ENCODE measurements at regions not wholly inside any gene's neighbourhood (a gene's known extent, or its start where the extent isn't known, plus 50 kb on each side); places are given as distances from the start of the nearest gene placed in this dataset.
"Not testable (repeated sequence)": the region's sequence is repeated elsewhere in the genome, so short reads cannot be mapped to it uniquely, and the experiment has no call there.

GRCh38 chr17:54494721-54495715 is 405.6 kb upstream of the TOM1L1 start:
- DNase-seq, result no peak

GRCh38 chr17:54505404-54505803 is 395.2 kb upstream of the TOM1L1 start:
- no peak for DNase-seq

GRCh38 chr17:54518706-54519105 is 381.9 kb upstream of the TOM1L1 start:
- no peak for DNase-seq

- no peak for DNase-seq
Measured at GRCh38 chr17:54521137-54521536, 379.5 kb upstream of the TOM1L1 start.

GRCh38 chr17:54524501-54524900 is 376.2 kb upstream of the TOM1L1 start:
- DNase-seq, result no peak

GRCh38 chr17:54527941-54528340 is 372.7 kb upstream of the TOM1L1 start:
- no peak for DNase-seq

- DNase-seq, result no peak
Measured at GRCh38 chr17:54530398-54530797, 370.3 kb upstream of the TOM1L1 start.

GRCh38 chr17:54536306-54536705 is 364.3 kb upstream of the TOM1L1 start:
- no peak for DNase-seq

GRCh38 chr17:54537656-54538055 is 363.0 kb upstream of the TOM1L1 start:
- DNase-seq, result no peak

- DNase-seq, result peak in 2 of 3 donors; percentile 0 to 1
Measured at GRCh38 chr17:54544249-54544648, 356.4 kb upstream of the TOM1L1 start.

GRCh38 chr17:54559883-54560282 is 340.8 kb upstream of the TOM1L1 start:
- DNase-seq, result no peak

- peak in 2 of 3 donors; percentile 8 to 18 for DNase-seq
Measured at GRCh38 chr17:54608634-54609155, 292.0 kb upstream of the TOM1L1 start.

GRCh38 chr17:54620399-54620978 is 280.2 kb upstream of the TOM1L1 start:
- DNase-seq, result no peak

GRCh38 chr17:54623746-54624145 is 276.9 kb upstream of the TOM1L1 start:
- peak; percentile 15 to 61 (median 54) for DNase-seq

- no peak for DNase-seq
Measured at GRCh38 chr17:54626146-54626703, 274.4 kb upstream of the TOM1L1 start.

- DNase-seq, result not testable (repeated sequence)
Measured at GRCh38 chr17:54639426-54639825, 261.2 kb upstream of the TOM1L1 start.

- DNase-seq, result no peak
Measured at GRCh38 chr17:54662978-54663876, 237.4 kb upstream of the TOM1L1 start.

- no peak for DNase-seq
Measured at GRCh38 chr17:54666559-54666958, 234.1 kb upstream of the TOM1L1 start.

- DNase-seq, result no peak
Measured at GRCh38 chr17:54678158-54678557, 222.5 kb upstream of the TOM1L1 start.

GRCh38 chr17:54680410-54680809 is 220.2 kb upstream of the TOM1L1 start:
- DNase-seq, result no peak

GRCh38 chr17:54694287-54694887 is 206.3 kb upstream of the TOM1L1 start:
- no peak for DNase-seq

Data from muscle of back (tissue), 3 donors.